ENCODE measurements at regions not wholly inside any gene's neighbourhood (a gene's known extent, or its start where the extent isn't known, plus 50 kb on each side); places are given as distances from the start of the nearest gene placed in this dataset.

DNA sequence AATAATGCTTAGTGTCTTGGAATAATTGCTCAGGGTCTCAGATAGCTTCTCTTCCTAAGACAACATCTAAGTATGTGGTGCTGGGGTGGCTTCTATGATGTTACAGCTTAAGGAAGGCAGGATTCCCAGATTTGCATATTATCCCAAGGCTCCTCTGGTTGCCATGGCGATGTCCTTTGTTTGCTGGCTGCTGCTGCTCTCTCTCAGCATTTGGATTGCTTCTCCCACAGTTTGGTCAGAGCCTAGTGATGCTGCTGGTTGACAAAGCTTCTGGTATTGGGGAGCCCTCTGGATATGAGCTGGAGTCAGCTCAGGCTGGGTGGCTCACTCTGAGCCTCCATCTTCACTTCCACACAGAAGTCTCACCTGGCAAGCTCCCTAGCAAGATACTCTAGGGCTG, 56.4 kb upstream of the FBXO33 start:
- no peak for DNase-seq (ENCODE audit: extremely low spot score)
- CTCF ChIA-PET, result interaction anchor here (1.1 to 1.6 kb wide), 6 partner anchors 11 to 257 kb away, joined by 3 to 7 read pairs (median 4); no protein-coding TSS in a partner anchor
- POLR2A ChIA-PET, result no interaction called here
- TF ChIP-seq, protein P1, sequence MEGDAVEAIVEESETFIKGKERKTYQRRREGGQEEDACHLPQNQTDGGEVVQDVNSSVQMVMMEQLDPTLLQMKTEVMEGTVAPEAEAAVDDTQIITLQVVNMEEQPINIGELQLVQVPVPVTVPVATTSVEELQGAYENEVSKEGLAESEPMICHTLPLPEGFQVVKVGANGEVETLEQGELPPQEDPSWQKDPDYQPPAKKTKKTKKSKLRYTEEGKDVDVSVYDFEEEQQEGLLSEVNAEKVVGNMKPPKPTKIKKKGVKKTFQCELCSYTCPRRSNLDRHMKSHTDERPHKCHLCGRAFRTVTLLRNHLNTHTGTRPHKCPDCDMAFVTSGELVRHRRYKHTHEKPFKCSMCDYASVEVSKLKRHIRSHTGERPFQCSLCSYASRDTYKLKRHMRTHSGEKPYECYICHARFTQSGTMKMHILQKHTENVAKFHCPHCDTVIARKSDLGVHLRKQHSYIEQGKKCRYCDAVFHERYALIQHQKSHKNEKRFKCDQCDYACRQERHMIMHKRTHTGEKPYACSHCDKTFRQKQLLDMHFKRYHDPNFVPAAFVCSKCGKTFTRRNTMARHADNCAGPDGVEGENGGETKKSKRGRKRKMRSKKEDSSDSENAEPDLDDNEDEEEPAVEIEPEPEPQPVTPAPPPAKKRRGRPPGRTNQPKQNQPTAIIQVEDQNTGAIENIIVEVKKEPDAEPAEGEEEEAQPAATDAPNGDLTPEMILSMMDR (IDR thresholded peaks at IDR 0.05; ENCODE audit: control extremely low read depth, extremely low read depth, low read depth, missing control alignments), result no peak

DNA sequence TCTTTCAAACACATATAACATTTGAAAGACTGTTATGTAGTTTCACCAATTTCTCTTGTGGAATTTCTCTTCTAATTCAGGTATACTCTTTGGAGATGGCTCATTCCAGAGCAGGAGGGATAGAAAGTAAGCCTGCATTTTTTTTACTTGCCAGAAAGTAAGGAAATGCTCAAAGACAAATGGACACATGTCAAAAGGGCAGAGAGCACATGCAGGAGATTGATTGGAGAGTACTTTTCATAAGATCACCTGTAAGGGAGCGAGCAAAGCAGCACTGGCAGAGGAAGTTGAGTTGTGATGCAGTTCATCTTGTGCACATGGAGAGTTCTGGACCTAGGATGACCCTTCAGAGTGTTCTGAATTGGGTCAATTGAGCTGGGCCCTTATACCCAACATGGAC, 51.4 kb upstream of the FBXO33 start:
- TF ChIP-seq, protein P1 (IDR thresholded peaks at IDR 0.05; ENCODE audit: control extremely low read depth, extremely low read depth, low read depth, missing control alignments), result no peak
- DNase-seq (ENCODE audit: extremely low spot score), result no peak
- POLR2A ChIA-PET, result no interaction called here
- CTCF ChIA-PET, result interaction anchor here (1.0 to 1.6 kb wide), 3 partner anchors 9 to 108 kb away, joined by 3 to 7 read pairs (median 3); no protein-coding TSS in a partner anchor
